NT2/D1 (cell line): ENCODE measurements at regions not wholly inside any gene's neighbourhood (a gene's known extent, or its start where the extent isn't known, plus 50 kb on each side); places are given as distances from the start of the nearest gene placed in this dataset.

Experiments
- YY1 ChIP-seq: IDR thresholded peaks from 2 replicates; pipeline ENCODE4 v1.6.1; 2011; ENCODE audit not compliant: insufficient read length, insufficient read depth
- ZNF274 ChIP-seq: IDR thresholded peaks from 2 replicates; pipeline ENCODE4 v1.6.1; 2011; ENCODE audit warnings: mild to moderate bottlenecking, low read depth, low read length

DNA sequence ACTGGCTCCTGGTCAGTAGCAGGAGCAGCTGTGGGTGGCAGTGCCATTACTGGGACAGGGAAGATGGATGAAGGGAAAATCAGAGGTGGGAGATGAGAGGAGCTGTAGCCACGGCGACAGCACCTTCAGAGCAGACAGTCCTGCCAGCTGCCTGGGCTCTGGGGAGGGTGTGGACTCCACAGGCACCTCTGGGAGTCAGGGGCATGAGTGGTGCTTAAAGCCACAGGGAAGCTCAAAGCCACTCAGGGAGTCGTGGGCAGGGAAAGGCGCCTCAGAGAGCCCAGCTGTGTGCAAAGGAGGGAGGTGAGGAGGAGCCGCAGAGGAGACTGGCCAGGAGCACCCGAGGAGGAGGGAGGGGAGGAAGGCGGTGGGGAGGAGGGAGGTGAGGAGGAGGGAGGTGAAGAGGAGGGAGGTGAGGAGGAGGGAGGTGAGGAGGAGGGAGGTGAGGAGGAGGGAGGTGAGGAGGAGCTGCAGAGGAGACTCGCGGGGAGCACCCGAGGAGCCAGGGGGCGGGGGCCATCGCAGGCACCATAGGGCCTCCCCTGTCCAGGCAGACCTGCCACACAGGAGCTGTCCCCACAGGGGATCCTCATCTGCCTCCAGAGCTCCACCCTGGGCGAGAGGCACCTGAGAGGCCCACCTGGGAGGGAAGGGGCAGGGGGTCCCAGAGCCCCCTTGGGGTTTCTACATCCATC lies 977.6 kb downstream of the BRD1 start:
- TF ChIP-seq ZNF274 (no peak), YY1 (no peak)
